DND-41 (cell line): ENCODE measurements at regions not wholly inside any gene's neighbourhood (a gene's known extent, or its start where the extent isn't known, plus 50 kb on each side); places are given as distances from the start of the nearest gene placed in this dataset.

Source experiments
- EZH2 ChIP-seq: IDR thresholded peaks from 3 replicates; pipeline ENCODE4 v1.6.1; 2012; ENCODE audit warnings: borderline replicate concordance, low read depth, mild to moderate bottlenecking, moderate library complexity, low read length, inconsistent platforms; ENCODE audit not compliant: severe bottlenecking
- TF ChIP-seq, protein P1 (sequence below): IDR thresholded peaks from 2 replicates; pipeline ENCODE4 v1.5.1; 2012; ENCODE audit warnings: borderline replicate concordance, low read length, moderate library complexity, mild to moderate bottlenecking; ENCODE audit not compliant: poor library complexity, severe bottlenecking; ENCODE audit errors: extremely low read depth

DNA sequence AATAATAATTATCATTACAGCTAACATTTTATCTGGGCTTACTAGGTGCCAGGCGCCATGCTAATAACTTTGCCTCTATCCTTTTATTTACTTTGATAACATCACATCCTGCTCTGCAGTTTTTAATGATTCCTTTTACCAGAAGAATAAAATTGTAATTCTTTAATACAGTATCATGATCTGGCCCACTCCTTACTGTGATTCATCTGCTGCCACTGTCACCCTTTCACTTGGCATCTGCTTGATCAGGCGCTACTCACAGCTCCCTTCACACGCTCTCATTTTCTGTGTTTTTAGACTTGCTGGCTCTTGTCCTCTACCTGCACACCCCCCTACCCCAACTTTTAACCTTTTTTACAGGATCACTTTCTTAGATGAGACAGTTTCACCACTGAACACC lies 167.5 kb downstream of the NTMT2 start:
- TF ChIP-seq, protein P1, sequence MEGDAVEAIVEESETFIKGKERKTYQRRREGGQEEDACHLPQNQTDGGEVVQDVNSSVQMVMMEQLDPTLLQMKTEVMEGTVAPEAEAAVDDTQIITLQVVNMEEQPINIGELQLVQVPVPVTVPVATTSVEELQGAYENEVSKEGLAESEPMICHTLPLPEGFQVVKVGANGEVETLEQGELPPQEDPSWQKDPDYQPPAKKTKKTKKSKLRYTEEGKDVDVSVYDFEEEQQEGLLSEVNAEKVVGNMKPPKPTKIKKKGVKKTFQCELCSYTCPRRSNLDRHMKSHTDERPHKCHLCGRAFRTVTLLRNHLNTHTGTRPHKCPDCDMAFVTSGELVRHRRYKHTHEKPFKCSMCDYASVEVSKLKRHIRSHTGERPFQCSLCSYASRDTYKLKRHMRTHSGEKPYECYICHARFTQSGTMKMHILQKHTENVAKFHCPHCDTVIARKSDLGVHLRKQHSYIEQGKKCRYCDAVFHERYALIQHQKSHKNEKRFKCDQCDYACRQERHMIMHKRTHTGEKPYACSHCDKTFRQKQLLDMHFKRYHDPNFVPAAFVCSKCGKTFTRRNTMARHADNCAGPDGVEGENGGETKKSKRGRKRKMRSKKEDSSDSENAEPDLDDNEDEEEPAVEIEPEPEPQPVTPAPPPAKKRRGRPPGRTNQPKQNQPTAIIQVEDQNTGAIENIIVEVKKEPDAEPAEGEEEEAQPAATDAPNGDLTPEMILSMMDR: no peak
- TF ChIP-seq EZH2: no peak
